B cell (primary cell): ENCODE measurements at regions not wholly inside any gene's neighbourhood (a gene's known extent, or its start where the extent isn't known, plus 50 kb on each side); places are given as distances from the start of the nearest gene placed in this dataset.

Experiments used
- ATAC-seq: fragments of 200-7000 bp; cut with Tn5 transposase; one replicate; pipeline ENCODE4 v1.10.0; 2021; ENCODE audit warnings: low read depth, mild to moderate bottlenecking, moderate number of reproducible peaks, moderate library complexity
- CTCF ChIA-PET: fragments of 350-600 bp; sonication (Branson Sonifier 250); formaldehyde crosslinking; loops from one replicate; lab custom pipeline; 2021; ENCODE audit warnings: antibody characterized with exemption, inconsistent platforms; lab: Charles Lee
- POLR2A ChIA-PET: fragments of 350-600 bp; sonication (Branson Sonifier 250); formaldehyde crosslinking; loops from one replicate; lab custom pipeline; 2021; ENCODE audit warnings: antibody characterized with exemption; lab: Charles Lee
- DNase-seq: peaks from one replicate; pipeline ENCODE4 v3.0.0; 2013
- H2AFZ ChIP-seq: 2 replicates; pipeline ENCODE4 v1.6.1; 2012; ENCODE audit warnings: mild to moderate bottlenecking, low read depth, low read length; ENCODE audit not compliant: insufficient read depth, poor library complexity, severe bottlenecking
- H3K27ac ChIP-seq, 2 donors: 1 replicate in 1 of 2; 2 replicates in 1 of 2; pipeline ENCODE4 v1.5.1; 2012 to 2013; ENCODE audit warnings: low read length in 2 of 2, mild to moderate bottlenecking in 2 of 2, moderate library complexity in 1 of 2
- H3K27me3 ChIP-seq, 4 experiments: fragments of 200-600 bp in 1 of 4; sonication (generic) in 1 of 4; replicated peaks in 1 of 4; 1 replicate in 2 of 4; 2 replicates in 2 of 4; pipeline versions ENCODE4 v1.6.1 to v1.7.0; 2013 to 2016; ENCODE audit warnings: low read length in 3 of 4, mild to moderate bottlenecking in 2 of 4, mixed read lengths in 1 of 4, moderate library complexity in 1 of 4; ENCODE audit not compliant: insufficient read depth in 4 of 4, control insufficient read depth in 3 of 4; ENCODE audit errors: control extremely low read depth in 1 of 4
- H3K36me3 ChIP-seq, 2 experiments: replicated peaks in 1 of 2; 1 replicate in 1 of 2; 2 replicates in 1 of 2; pipeline versions ENCODE4 v1.6.1 to v1.7.1; 2013; ENCODE audit warnings: low read length in 1 of 2; ENCODE audit not compliant: insufficient read depth in 2 of 2, control insufficient read depth in 1 of 2; ENCODE audit errors: control extremely low read depth in 1 of 2, extremely low read depth in 1 of 2
- H3K4me1 ChIP-seq, 2 donors: fragments of 200-600 bp in 1 of 2; sonication (generic) in 1 of 2; 1 replicate in 1 of 2; 2 replicates in 1 of 2; pipeline versions ENCODE4 v1.5.1 to v1.6.1; 2013 to 2017; ENCODE audit warnings: low read length in 2 of 2; ENCODE audit not compliant: control insufficient read depth in 2 of 2, insufficient read depth in 2 of 2
- H3K4me2 ChIP-seq: replicated peaks from 2 replicates; pipeline ENCODE3; 2012; ENCODE audit warnings: mild to moderate bottlenecking, low read depth, low read length; ENCODE audit not compliant: poor library complexity, severe bottlenecking
- H3K4me3 ChIP-seq, 5 experiments: fragments of 200-600 bp in 1 of 5; sonication (generic) in 1 of 5; 1 replicate in 3 of 5; 2 replicates in 2 of 5; pipeline versions ENCODE4 v1.5.1 to v1.7.0; 2011 to 2016; ENCODE audit warnings: low read length in 4 of 5, mild to moderate bottlenecking in 4 of 5, low read depth in 2 of 5, control low read depth in 1 of 5, moderate library complexity in 1 of 5; ENCODE audit not compliant: insufficient read depth in 1 of 5; ENCODE audit errors: control extremely low read depth in 1 of 5, extremely low read depth in 1 of 5
- H3K79me2 ChIP-seq: fragments of 200-600 bp; sonication (generic); one replicate; pipeline ENCODE4 v1.6.0; 2016; ENCODE audit warnings: low read length; ENCODE audit not compliant: control insufficient read depth, insufficient read depth
- H3K9ac ChIP-seq: fragments of 200-600 bp; sonication (generic); 2 replicates; pipeline ENCODE4 v1.6.1; 2017; ENCODE audit warnings: mild to moderate bottlenecking, low read length, moderate library complexity
- H3K9me3 ChIP-seq, 3 donors: one replicate each; pipeline versions ENCODE4 v1.6.1 to v1.7.1; 2013; ENCODE audit warnings: low read length in 2 of 3; ENCODE audit not compliant: control insufficient read depth in 2 of 3, insufficient read depth in 1 of 3; ENCODE audit errors: control extremely low read depth in 1 of 3
- H4K20me1 ChIP-seq: 2 replicates; pipeline ENCODE4 v1.6.0; 2012; ENCODE audit warnings: mild to moderate bottlenecking, low read length; ENCODE audit not compliant: insufficient read depth, control insufficient read depth, poor library complexity, severe bottlenecking
- H3K27ac Mint-ChIP-seq: one replicate; pipeline ENCODE4 v1.8.0; 2021; ENCODE audit warnings: mixed read lengths
- H3K27me3 Mint-ChIP-seq: one replicate; pipeline ENCODE4 v1.8.0; 2021; ENCODE audit warnings: mixed read lengths
- H3K4me1 Mint-ChIP-seq: one replicate; pipeline ENCODE4 v1.8.0; 2021; ENCODE audit warnings: mixed read lengths
- H3K4me3 Mint-ChIP-seq: one replicate; pipeline ENCODE4 v1.8.0; 2021; ENCODE audit warnings: mixed read lengths
- H3K9me3 Mint-ChIP-seq: one replicate; pipeline ENCODE4 v1.8.0; 2022; ENCODE audit warnings: mixed read lengths; ENCODE audit not compliant: insufficient read depth
- EZH2 ChIP-seq: IDR thresholded peaks from 2 replicates; pipeline ENCODE4 v1.6.1; 2012; ENCODE audit warnings: borderline replicate concordance, low read depth, mild to moderate bottlenecking, moderate library complexity, low read length; ENCODE audit not compliant: insufficient read depth, poor library complexity, severe bottlenecking
- WGBS: methylation state at CpG from one replicate; pipeline ENCODE4 v1.1.5; 2013; ENCODE audit warnings: missing lambda C conversion rate; ENCODE audit not compliant: insufficient coverage; 5-methylcytosine and 5-hydroxymethylcytosine counted together
- intact Hi-C: fragments of 100-400 bp; cut with micrococcal nuclease; formaldehyde crosslinking; loops from one replicate; pipeline ENCODE4 v1.10.0; 2022
- TF ChIP-seq, protein P1 (sequence below): fragments of 200-600 bp; IDR thresholded peaks from one replicate; pipeline ENCODE4 v1.8.0; 2022; ENCODE audit warnings: antibody characterized with exemption, mild to moderate bottlenecking

DNA sequence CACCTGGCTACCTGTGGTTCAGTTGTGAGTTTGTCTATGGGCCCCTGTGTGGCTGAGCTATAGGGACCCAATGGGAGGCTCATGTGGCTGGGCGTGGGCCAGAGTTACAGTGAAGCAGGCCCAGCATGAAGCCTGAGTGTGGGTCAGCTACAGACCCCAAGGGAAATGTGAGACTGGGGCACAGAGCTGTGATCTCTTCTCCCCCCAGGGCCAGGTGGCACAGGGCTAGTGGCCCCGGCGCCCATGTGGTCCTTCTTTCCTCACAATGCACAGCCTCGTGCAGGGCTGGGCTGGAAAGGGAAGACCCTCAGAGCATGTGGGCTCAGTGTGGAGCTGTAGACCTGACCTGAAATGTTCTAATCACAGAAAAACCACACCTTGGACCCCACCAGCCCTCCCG is 71.6 kb upstream of the NECTIN1 start:
- TF ChIP-seq, protein P1, sequence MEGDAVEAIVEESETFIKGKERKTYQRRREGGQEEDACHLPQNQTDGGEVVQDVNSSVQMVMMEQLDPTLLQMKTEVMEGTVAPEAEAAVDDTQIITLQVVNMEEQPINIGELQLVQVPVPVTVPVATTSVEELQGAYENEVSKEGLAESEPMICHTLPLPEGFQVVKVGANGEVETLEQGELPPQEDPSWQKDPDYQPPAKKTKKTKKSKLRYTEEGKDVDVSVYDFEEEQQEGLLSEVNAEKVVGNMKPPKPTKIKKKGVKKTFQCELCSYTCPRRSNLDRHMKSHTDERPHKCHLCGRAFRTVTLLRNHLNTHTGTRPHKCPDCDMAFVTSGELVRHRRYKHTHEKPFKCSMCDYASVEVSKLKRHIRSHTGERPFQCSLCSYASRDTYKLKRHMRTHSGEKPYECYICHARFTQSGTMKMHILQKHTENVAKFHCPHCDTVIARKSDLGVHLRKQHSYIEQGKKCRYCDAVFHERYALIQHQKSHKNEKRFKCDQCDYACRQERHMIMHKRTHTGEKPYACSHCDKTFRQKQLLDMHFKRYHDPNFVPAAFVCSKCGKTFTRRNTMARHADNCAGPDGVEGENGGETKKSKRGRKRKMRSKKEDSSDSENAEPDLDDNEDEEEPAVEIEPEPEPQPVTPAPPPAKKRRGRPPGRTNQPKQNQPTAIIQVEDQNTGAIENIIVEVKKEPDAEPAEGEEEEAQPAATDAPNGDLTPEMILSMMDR: no peak
- TF ChIP-seq EZH2: no peak
- Histone ChIP-seq H2AFZ (no peak overlapping the region), H4K20me1 (no peaks in the 10 kb centered on the region), H3K4me2 (no peak overlapping the region), H3K36me3 (no peaks in the 10 kb centered on the region), H3K27me3 (peaks cover 0 to 7% (median 0%) of the 10 kb centered on the region in 4 experiments), H3K79me2 (no peaks in the 10 kb centered on the region), H3K9me3 (no peaks in the 10 kb centered on the region), H3K4me3 (no peak overlapping the region), H3K4me1 (no peaks in the 10 kb centered on the region), H3K27ac (no peak overlapping the region), H3K9ac (no peak overlapping the region)
- H3K4me3 Mint-ChIP-seq: no peak overlapping the region
- intact Hi-C loops: no loop called here
- DNase-seq: no peak
- WGBS: 97% methylated on average over 5 of the region's 5 CpGs
- ChIA-PET POLR2A (no interaction called here), CTCF (interaction anchor here (1.2 kb wide), 1 partner anchor 10 kb away, joined by 3 read pairs; no protein-coding TSS in a partner anchor)
- H3K27ac Mint-ChIP-seq: no peak overlapping the region
- H3K4me1 Mint-ChIP-seq: no peaks in the 10 kb centered on the region
- no peak for ATAC-seq
- H3K9me3 Mint-ChIP-seq: no peaks in the 10 kb centered on the region
- peaks cover 15% of the 10 kb centered on the region for H3K27me3 Mint-ChIP-seq

DNA sequence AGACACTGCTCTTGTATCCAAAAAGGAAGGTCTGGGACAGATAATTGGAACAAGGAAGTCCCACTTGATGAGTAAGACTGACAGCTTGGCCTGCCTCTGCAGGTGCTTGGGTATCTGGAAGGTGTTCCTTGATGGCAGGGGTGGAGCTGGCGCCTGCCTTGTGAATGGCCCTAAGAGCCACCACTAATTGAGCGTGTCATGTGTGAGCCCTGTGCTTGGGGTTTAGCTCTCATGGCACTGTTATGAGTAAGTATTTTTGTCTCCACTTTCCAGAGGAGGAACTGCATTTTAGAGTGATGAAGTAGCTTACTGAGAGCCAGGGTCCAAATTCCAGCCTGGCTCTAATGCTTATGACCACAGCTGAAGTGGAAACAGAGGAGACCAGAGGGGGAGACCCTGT is 71.2 kb upstream of the NECTIN1 start:
- H3K27me3 Mint-ChIP-seq: peaks cover 19% of the 10 kb centered on the region
- H3K4me1 ChIP-seq: no peaks in the 10 kb centered on the region
- H3K4me3 Mint-ChIP-seq: no peak overlapping the region
- no peaks in the 10 kb centered on the region for H3K9me3 Mint-ChIP-seq
- no peaks in the 10 kb centered on the region for H3K9me3 ChIP-seq
- H3K4me2 ChIP-seq: no peak overlapping the region
- no peak overlapping the region for H3K27ac Mint-ChIP-seq
- H3K27ac ChIP-seq: no peak overlapping the region
- H4K20me1 ChIP-seq: no peaks in the 10 kb centered on the region
- no peaks in the 10 kb centered on the region for H3K4me1 Mint-ChIP-seq
- ChIA-PET POLR2A (no interaction called here), CTCF (no interaction called here)
- DNase-seq: no peak
- no peak for ATAC-seq
- WGBS: 79% methylated on average over 2 of the region's 2 CpGs
- intact Hi-C loops: no loop called here
- no peak overlapping the region for H3K4me3 ChIP-seq
- no peaks in the 10 kb centered on the region for H3K36me3 ChIP-seq
- peaks cover 0 to 7% (median 0%) of the 10 kb centered on the region in 4 experiments for H3K27me3 ChIP-seq
- H3K9ac ChIP-seq: no peak overlapping the region
- H3K79me2 ChIP-seq: no peaks in the 10 kb centered on the region
- TF ChIP-seq, protein P1: no peak
- no peak for TF ChIP-seq EZH2
- H2AFZ ChIP-seq: no peak overlapping the region
